ENCODE measurements at regions not wholly inside any gene's neighbourhood (a gene's known extent, or its start where the extent isn't known, plus 50 kb on each side); places are given as distances from the start of the nearest gene placed in this dataset.

DNA sequence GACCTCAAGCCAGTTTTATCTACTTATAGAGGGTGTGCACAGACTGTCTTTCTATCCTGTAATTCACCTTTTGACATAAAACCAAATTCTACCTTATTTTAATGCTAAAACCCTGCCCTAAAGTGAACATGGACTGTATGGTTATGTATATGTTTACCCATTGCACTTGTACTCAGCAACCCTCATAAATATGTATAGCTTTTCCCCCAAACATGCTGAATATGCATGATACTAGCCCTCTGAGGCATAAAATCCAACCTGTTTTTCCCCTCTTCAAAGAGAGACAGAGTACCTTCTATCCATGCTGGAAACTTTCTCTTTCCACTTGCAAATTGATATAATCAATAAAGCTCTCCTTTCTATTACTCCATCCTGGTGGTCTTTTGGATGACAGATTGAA is 267.9 kb upstream of the BMP2 start:
- DNase-seq (no peak), ATAC-seq (no peak)
- Histone ChIP-seq H3K27me3 (no peaks in the 10 kb centered on the region), H3K4me3 (no peak overlapping the region), H3K36me3 (no peaks in the 10 kb centered on the region), H3K4me1 (peaks cover 0 to 11% (median 0%) of the 10 kb centered on the region in 9 donors), H3K27ac (no peak overlapping the region), H3K9me3 (peaks cover 0 to 2% (median 0%) of the 10 kb centered on the region in 11 donors)
- intact Hi-C loops (cut with DNase I) = loop anchor here in 1 of 10 donors (10.0 kb wide), 1 partner anchor 155 kb away; no protein-coding TSS in a partner anchor
- TF ChIP-seq CTCF (IDR thresholded peaks at IDR 0.05) = no peak

GRCh38 chr20:6496874-6497273 is 270.6 kb upstream of the BMP2 start:
- H3K27ac ChIP-seq = no peak overlapping the region
- no peaks in the 10 kb centered on the region for H3K27me3 ChIP-seq
- ATAC-seq (no peak), DNase-seq (no peak)
- TF ChIP-seq CTCF (IDR thresholded peaks at IDR 0.05) = no peak
- peaks cover 0 to 2% (median 0%) of the 10 kb centered on the region in 11 donors for H3K9me3 ChIP-seq
- H3K4me1 ChIP-seq = peaks cover 0 to 4% (median 0%) of the 10 kb centered on the region in 9 donors
- intact Hi-C loops (cut with DNase I) = loop anchor here in 1 of 10 donors (10.0 kb wide), 1 partner anchor 152 kb away; no protein-coding TSS in a partner anchor
- H3K36me3 ChIP-seq = no peaks in the 10 kb centered on the region
- no peak overlapping the region for H3K4me3 ChIP-seq

DNA sequence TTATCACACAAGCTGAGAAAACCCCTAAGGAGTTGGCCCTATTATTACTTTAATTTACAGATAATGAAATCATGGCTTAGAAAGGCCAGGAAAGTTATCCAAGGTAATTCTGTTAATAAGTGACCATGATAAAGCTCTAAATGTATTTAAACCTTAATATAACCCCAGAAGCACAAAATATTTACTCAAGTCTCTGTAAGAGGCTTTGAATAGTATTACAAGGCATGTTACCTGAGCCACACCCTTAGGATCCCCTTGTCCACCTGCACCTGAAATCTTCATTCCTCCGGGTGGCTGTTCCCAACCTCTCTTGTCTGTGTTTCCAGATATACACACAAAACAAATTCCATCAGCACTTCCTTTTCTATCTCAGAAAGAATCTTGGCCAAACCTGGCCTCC is 271.6 kb upstream of the BMP2 start:
- Histone ChIP-seq H3K4me3 (no peak overlapping the region), H3K36me3 (no peaks in the 10 kb centered on the region), H3K27ac (no peak overlapping the region), H3K27me3 (no peaks in the 10 kb centered on the region), H3K4me1 (peaks cover 0 to 4% (median 0%) of the 10 kb centered on the region in 9 donors), H3K9me3 (peaks cover 0 to 2% (median 0%) of the 10 kb centered on the region in 11 donors)
- TF ChIP-seq CTCF (IDR thresholded peaks at IDR 0.05) = no peak
- WGBS, 2 donors = 91 to 93% methylated on average over 1 of the region's 1 CpG
- DNase-seq (no peak), ATAC-seq (no peak)
- intact Hi-C loops (cut with DNase I) = loop anchor here in 1 of 10 donors (10.0 kb wide), 1 partner anchor 151 kb away; no protein-coding TSS in a partner anchor

- Histone ChIP-seq H3K9me3 (peaks cover 0 to 2% (median 0%) of the 10 kb centered on the region in 11 donors), H3K36me3 (no peaks in the 10 kb centered on the region), H3K27ac (no peak overlapping the region), H3K4me1 (peaks cover 0 to 4% (median 0%) of the 10 kb centered on the region in 9 donors), H3K27me3 (no peaks in the 10 kb centered on the region), H3K4me3 (no peak overlapping the region)
- ATAC-seq (peak in 1 of 8 donors; percentile 60), DNase-seq (no peak)
- no peak for TF ChIP-seq CTCF (IDR thresholded peaks at IDR 0.05)
- intact Hi-C loops (cut with DNase I) = loop anchor here in 1 of 10 donors (10.0 kb wide), 1 partner anchor 148 kb away; no protein-coding TSS in a partner anchor
- 43 to 53% methylated on average over 8 of the region's 8 CpGs for WGBS, 2 donors
These were observed 275.0 kb upstream of the BMP2 start for GRCh38 chr20:6492271-6493055.

Measured in heart right ventricle (tissue), 16 donors.